ENCODE measurements at regions not wholly inside any gene's neighbourhood (a gene's known extent, or its start where the extent isn't known, plus 50 kb on each side); places are given as distances from the start of the nearest gene placed in this dataset.

- H3K18ac ChIP-seq (ENCODE audit: low read depth, low read length): no peak overlapping the region
- no TSS peak for BruUV-seq (replicated peaks)
- peaks cover 7% of the 10 kb centered on the region; the same call in 1 of the 2 replicates for H3K9me1 ChIP-seq (ENCODE audit: insufficient read depth, low read length)
- ChIA-PET CTCF (interaction anchor here (1.1 to 1.5 kb wide), 2 partner anchors 169 to 194 kb away, joined by 3 read pairs; no protein-coding TSS in a partner anchor), POLR2A (ENCODE audit: unreplicated experiment) (no interaction called here)
- H3K9me3 ChIP-seq (ENCODE audit: control insufficient read depth, insufficient read depth, low read length): no peaks in the 10 kb centered on the region; the same call in 1 of the 2 replicates
- no peak overlapping the region for H3K14ac ChIP-seq (replicated peaks; ENCODE audit: low read depth, low read length)
- no peaks in the 10 kb centered on the region for H4K20me1 ChIP-seq (ENCODE audit: insufficient read depth, low read length)
- no peak overlapping the region for H2BK20ac ChIP-seq (ENCODE audit: low read depth, low read length)
- in situ Hi-C loops (cut with MboI; ENCODE audit: low sequenced_read_pairs) (no loop called here), dilution Hi-C loops (cut with HindIII; ENCODE audit: low sequenced_read_pairs, unreplicated experiment) (no loop called here), intact Hi-C loops (cut with micrococcal nuclease) (loop anchor here (5.0 kb wide), 1 partner anchor 766 kb away; no protein-coding TSS in a partner anchor)
- no peak overlapping the region for H2BK15ac ChIP-seq (ENCODE audit: low read depth, low read length)
- H2BK120ac ChIP-seq (ENCODE audit: low read depth, low read length): no peak overlapping the region
- H2BK5ac ChIP-seq (ENCODE audit: low read depth, low read length, poor library complexity, severe bottlenecking): no peak overlapping the region
- no peak overlapping the region for H3K27ac ChIP-seq (ENCODE audit: insufficient read depth, low read length)
- no peak overlapping the region for H3K4ac ChIP-seq (ENCODE audit: low read depth, low read length)
- no peak overlapping the region for H2AK5ac ChIP-seq (ENCODE audit: low read depth, low read length)
- H3K9ac ChIP-seq (ENCODE audit: low read depth, low read length): no peak overlapping the region
- no CpG with 5 or more reads among the region's 1 CpG for WGBS, 2 experiments (ENCODE audit: extremely low coverage in 2 of 2, insufficient read length in 1 of 2)
- H3K4me3 ChIP-seq (ENCODE audit: insufficient read depth, low read depth, low read length): no peak overlapping the region
- no peak overlapping the region for H2AK9ac ChIP-seq (replicated peaks; ENCODE audit: low read depth, low read length, poor library complexity)
- H4K5ac ChIP-seq (ENCODE audit: low read depth, low read length): no peak overlapping the region
- H3K4me2 ChIP-seq (ENCODE audit: low read depth, low read length): no peak overlapping the region
- H2AFZ ChIP-seq (replicated peaks; ENCODE audit: low read length, poor library complexity): no peak overlapping the region
- no peak for DNase-seq
- H3K4me1 ChIP-seq (ENCODE audit: control insufficient read depth, insufficient read depth, low read length): peaks cover 2% of the 10 kb centered on the region
- TF ChIP-seq CEBPB (IDR thresholded peaks at IDR 0.05; ENCODE audit: low read depth, low read length) (no peak), RCOR1 (IDR thresholded peaks at IDR 0.05; ENCODE audit: insufficient replicate concordance, low read length) (no peak), MXI1 (IDR thresholded peaks at IDR 0.05; ENCODE audit: borderline replicate concordance, low read depth, low read length) (no peak), FOS (IDR thresholded peaks at IDR 0.05; ENCODE audit: low read depth, low read length) (no peak), RAD21 (IDR thresholded peaks at IDR 0.05; ENCODE audit: low read length) (no peak), SMC3 (IDR thresholded peaks at IDR 0.05; ENCODE audit: low read depth, low read length) (no peak), USF2 (IDR thresholded peaks at IDR 0.05; ENCODE audit: low read depth, low read length) (no peak), POLR2A (IDR thresholded peaks at IDR 0.05; ENCODE audit: low read depth, low read length) (no peak), CHD1 (IDR thresholded peaks at IDR 0.05; ENCODE audit: low read depth, low read length) (no peak), MAZ (IDR thresholded peaks at IDR 0.05; ENCODE audit: borderline replicate concordance, low read depth, low read length) (no peak), NFE2L2 (IDR thresholded peaks at IDR 0.05; ENCODE audit: low read depth, low read length) (no peak), RFX5 (IDR thresholded peaks at IDR 0.05; ENCODE audit: low read depth, low read length) (no peak), MAFK (IDR thresholded peaks at IDR 0.05; ENCODE audit: low read depth, low read length) (no peak), BHLHE40 (IDR thresholded peaks at IDR 0.05; ENCODE audit: low read depth, low read length) (no peak)
- TF ChIP-seq, protein P1, sequence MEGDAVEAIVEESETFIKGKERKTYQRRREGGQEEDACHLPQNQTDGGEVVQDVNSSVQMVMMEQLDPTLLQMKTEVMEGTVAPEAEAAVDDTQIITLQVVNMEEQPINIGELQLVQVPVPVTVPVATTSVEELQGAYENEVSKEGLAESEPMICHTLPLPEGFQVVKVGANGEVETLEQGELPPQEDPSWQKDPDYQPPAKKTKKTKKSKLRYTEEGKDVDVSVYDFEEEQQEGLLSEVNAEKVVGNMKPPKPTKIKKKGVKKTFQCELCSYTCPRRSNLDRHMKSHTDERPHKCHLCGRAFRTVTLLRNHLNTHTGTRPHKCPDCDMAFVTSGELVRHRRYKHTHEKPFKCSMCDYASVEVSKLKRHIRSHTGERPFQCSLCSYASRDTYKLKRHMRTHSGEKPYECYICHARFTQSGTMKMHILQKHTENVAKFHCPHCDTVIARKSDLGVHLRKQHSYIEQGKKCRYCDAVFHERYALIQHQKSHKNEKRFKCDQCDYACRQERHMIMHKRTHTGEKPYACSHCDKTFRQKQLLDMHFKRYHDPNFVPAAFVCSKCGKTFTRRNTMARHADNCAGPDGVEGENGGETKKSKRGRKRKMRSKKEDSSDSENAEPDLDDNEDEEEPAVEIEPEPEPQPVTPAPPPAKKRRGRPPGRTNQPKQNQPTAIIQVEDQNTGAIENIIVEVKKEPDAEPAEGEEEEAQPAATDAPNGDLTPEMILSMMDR (conservative IDR thresholded peaks at IDR 0.05; ENCODE audit: low read depth, low read length): no peak
- TF ChIP-seq, protein P2, sequence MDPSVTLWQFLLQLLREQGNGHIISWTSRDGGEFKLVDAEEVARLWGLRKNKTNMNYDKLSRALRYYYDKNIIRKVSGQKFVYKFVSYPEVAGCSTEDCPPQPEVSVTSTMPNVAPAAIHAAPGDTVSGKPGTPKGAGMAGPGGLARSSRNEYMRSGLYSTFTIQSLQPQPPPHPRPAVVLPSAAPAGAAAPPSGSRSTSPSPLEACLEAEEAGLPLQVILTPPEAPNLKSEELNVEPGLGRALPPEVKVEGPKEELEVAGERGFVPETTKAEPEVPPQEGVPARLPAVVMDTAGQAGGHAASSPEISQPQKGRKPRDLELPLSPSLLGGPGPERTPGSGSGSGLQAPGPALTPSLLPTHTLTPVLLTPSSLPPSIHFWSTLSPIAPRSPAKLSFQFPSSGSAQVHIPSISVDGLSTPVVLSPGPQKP (IDR thresholded peaks at IDR 0.05; ENCODE audit: borderline replicate concordance, low read depth, low read length): no peak
- H3K79me1 ChIP-seq (ENCODE audit: low read depth in 1 of 2, low read length in 2 of 2): no peaks in the 10 kb centered on the region
- H4K8ac ChIP-seq (ENCODE audit: low read depth in 2 of 2, low read length in 2 of 2): no peak overlapping the region
- H3K27me3 ChIP-seq (ENCODE audit: control insufficient read depth, insufficient read depth, low read length): no peaks in the 10 kb centered on the region; the same call in 1 of the 2 replicates
- no peak overlapping the region for H3K56ac ChIP-seq (ENCODE audit: extremely low read depth, insufficient read depth, low read length)
- ATAC-seq (ENCODE audit: low read depth): no peak
- H3K36me3 ChIP-seq (ENCODE audit: control insufficient read depth, insufficient read depth, low read length): no peaks in the 10 kb centered on the region
- H3K23ac ChIP-seq (ENCODE audit: low read depth, low read length): no peak overlapping the region
- no peak overlapping the region for H4K91ac ChIP-seq (ENCODE audit: insufficient read depth, low read depth, low read length)
Observed at GRCh38 chr11:19570889-19571288, 141.7 kb upstream of the NAV2 start.
